Stimulated activated CD8-positive, alpha-beta memory T cell treated with anti-CD3 and anti-CD28 coated beads, Interleukin-4, amount 100 ng/mL, for 4 hours (primary cell): ENCODE measurements at regions not wholly inside any gene's neighbourhood (a gene's known extent, or its start where the extent isn't known, plus 50 kb on each side); places are given as distances from the start of the nearest gene placed in this dataset.
"Not testable (repeated sequence)": the region's sequence is repeated elsewhere in the genome, so short reads cannot be mapped to it uniquely, and the experiment has no call there.

Source experiments
- DNase-seq, 2 donors: peaks; one replicate each; pipeline ENCODE4 v3.0.0-alpha.2; 2020; ENCODE audit warnings: low read depth in 2 of 2, low spot score in 1 of 2

GRCh38 chr5:56307714-56308333, 74.7 kb upstream of the ANKRD55 start:
- no peak for DNase-seq

DNA sequence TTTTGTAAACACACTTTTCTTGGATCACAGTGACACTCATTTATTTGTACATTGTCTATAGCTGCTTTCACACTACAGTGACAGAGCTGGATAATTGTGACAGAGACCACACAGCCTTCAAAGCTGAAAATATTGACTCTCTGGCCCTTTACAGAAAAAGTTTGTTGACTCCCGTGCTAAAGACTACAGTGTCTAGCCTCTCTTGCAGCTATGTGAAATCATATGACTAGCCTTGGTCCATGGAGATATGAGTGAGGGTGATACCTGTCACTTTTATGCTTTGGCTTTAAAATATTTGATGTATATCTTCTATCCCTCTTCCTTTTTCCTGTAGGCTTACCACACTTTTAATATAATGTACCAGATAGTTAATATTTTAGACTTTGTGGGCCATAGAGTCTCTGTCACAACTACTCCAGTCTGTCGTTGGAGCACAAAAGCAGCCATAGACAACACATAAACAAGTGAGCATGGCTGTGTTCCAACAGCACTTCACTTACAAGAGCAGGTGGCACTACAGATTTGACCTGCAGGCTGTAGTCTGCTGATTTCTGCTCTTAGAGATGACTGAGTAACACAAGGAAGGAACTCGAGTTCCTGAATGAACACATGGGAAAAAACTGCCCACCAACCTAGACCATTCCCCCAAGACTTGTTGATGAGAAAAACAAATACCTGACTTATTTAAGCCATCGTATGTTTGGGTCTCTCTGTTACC, 73.5 kb upstream of the ANKRD55 start:
- no peak for DNase-seq

DNA sequence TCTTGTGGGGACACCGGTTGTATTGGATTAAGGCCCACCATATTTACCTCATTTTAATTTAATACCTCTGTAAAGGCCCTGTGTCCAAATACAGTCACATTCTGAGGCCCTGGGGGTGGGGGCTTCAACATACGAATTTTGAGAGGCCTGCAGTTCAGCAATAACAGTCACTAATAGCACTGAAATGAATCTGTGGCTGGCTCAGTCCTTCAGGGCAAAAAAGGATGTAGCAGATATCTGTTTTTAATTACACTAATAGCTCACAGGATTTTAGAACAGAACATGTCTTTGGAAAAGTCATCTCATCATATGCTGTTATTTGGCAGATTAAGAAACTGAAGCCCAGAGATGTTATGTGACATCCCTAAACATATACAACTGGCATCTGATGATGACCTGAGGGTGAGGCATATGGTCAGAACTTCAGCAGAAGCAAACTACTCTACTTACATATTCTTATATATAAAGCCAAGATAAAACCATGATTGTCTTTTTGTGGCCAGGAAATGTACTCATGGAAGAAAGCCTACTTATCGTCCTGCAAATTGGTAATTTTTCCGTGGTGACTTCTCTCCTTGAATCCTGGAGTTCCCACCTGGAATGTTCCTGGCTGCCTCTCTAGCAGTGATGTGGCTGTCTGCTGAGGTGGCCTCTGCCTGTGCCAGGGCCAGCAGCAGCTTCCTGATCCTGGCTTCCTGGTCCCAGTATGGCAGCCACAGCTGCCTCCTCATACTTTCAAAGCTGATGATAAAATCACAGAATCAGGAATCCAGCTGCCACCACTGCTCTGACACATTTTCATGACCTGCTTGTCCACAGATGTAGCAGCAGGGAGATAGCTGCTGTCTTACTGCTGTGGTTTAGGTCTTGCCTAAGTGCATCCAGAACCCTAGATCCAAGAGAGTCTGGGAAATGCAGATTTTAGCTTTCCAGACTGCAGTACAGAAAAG, 72.1 kb upstream of the ANKRD55 start:
- no peak for DNase-seq

- no peak for DNase-seq
Observed at GRCh38 chr5:56303511-56303910, 70.4 kb upstream of the ANKRD55 start.

DNA sequence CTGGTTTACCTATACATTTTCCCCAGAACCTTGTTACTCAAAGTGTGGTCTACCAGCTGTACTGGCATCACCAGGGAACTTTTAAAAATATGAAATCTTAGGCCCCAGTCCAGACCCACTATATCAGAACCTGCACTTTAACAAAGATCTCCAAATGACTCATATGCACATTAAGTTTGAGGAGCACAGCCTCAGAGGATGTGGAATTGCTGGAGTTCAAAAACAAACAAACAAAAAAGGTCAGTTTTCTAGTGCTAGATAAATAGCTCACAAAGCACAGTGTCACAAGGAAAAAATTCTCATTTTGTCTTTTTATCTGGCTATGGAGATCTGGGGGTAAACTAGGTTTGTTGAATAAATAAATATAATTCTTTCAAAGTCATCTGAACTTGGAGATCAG, 68.9 kb upstream of the ANKRD55 start:
- no peak for DNase-seq

- DNase-seq: no peak
Observed at GRCh38 chr5:56301069-56301468, 67.9 kb upstream of the ANKRD55 start.

- DNase-seq: no peak
Observed at GRCh38 chr5:56299212-56299611, 66.1 kb upstream of the ANKRD55 start.

- DNase-seq: no peak
Observed at GRCh38 chr5:56298336-56299090, 65.4 kb upstream of the ANKRD55 start.

DNA sequence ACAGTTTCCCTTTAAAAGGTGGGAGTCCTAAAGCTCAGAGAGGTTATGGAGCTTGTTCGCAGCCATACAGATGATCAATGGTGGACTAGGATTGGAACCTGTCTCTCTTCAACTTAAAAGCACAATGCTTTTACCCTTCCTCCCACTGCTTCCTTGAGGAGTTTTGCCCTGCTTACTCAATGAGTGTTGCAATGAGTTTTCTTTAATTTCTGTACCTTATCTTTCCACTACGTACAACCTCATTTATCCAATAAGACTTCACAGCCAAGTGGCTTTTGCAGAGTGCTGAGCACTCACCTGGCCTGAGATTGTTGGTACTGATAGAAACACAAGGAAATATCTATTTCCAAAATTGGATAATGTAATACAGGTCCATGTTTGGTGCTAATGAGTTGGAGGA, 64.7 kb upstream of the ANKRD55 start:
- no peak for DNase-seq

- not testable (repeated sequence) for DNase-seq
Observed at GRCh38 chr5:56295311-56295710, 62.2 kb upstream of the ANKRD55 start.

GRCh38 chr5:56294354-56294753, 61.2 kb upstream of the ANKRD55 start:
- no peak for DNase-seq

DNA sequence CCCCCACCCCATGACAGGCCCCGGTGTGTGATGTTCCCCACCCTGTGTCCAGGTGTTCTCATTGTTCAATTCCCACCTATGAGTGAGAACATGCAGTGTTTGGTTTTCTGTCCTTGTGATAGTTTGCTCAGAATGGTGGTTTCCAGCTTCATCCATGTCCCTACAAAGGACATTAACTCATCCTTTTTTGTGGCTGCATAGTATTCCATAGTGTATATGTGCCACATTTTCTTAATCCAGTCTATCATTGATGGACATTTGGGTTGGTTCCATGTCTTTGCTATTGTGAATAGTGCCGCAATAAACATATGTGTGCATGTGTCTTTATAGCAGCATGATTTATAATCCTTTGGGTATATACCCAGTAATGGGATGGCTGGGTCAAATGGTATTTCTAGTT, 59.7 kb upstream of the ANKRD55 start:
- not testable (repeated sequence) for DNase-seq

- no peak for DNase-seq
Observed at GRCh38 chr5:56291661-56292374, 58.7 kb upstream of the ANKRD55 start.

DNA sequence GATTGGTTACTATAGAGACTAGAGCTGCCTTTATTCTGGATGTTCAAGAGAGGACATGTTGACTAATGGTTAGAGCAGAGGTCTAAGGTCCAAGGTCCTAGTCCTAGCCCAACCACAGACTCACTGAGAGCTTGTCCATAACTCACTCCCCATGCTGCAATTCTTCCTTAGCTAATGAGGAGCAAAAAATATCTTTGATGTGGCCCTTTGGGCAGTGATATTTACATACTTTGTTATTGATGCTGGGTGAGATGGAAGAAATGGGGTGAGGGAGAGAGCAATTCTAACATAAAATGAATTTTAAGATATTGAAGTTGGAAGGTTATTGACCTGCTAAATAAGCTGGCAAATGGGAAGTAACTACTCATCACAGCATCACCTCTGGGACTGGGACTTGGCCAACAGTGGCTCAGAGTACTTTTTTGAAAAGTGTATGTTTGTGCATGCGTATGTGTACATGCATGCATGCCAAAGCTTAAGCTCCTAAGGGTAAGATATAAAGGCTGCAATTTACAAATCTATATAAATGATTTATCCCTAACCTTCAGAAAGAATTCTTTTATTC, 58.0 kb upstream of the ANKRD55 start:
- no peak for DNase-seq

DNA sequence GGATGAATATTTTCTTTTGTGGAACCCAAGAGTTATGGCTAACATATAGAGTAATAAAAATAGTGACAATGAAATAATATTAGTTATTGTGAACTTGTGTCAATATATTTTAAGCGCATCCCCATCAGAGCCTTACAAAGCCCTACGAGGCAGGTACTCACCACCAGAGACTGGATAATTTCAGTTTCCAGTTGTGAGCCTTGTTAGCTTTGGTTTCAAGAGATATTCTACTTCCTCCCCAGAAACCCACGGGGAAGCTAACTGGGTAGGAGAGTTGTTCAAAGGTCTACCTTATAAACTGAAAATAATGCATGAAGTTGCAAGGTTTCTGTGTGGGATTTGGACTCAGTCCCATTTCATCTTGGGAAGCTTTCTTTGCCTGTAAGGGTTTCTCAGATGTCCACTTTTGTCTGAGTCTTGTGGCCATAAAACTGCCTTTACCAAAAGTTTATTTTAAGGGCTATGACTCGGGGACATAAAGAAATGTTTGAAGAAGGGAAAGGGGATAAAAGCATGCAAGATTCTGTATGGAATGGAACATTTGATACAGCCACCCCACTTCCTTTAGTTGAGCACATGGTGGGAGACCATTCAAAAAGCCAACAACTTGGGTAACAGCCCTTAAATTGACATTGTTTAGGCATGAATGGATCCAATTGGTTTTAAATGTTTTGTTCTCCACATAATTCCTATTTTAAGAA, 57.4 kb upstream of the ANKRD55 start:
- no peak for DNase-seq

DNA sequence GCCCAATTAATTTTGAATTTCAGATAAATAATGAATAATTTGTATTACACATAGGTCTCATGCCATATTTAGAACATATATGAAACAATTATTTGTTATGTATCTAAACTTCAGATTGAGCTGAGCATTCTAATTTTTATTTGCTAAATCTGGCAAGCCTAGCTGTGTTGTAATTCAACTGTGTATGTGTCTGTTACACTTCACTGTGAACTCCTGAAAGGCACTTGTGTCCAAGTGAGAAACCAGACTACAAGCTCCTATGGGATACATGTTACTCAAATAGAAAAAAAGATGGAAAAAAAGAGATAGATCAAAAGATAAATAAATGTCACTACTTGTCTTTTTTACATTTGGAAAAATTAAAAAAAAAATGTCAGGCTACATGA, 56.5 kb upstream of the ANKRD55 start:
- no peak for DNase-seq

- DNase-seq: no peak
Observed at GRCh38 chr5:56288873-56289601, 55.9 kb upstream of the ANKRD55 start.

- DNase-seq: no peak
Observed at GRCh38 chr5:56286015-56286884, 53.1 kb upstream of the ANKRD55 start.
